ENCODE measurements at regions not wholly inside any gene's neighbourhood (a gene's known extent, or its start where the extent isn't known, plus 50 kb on each side); places are given as distances from the start of the nearest gene placed in this dataset.

DNA sequence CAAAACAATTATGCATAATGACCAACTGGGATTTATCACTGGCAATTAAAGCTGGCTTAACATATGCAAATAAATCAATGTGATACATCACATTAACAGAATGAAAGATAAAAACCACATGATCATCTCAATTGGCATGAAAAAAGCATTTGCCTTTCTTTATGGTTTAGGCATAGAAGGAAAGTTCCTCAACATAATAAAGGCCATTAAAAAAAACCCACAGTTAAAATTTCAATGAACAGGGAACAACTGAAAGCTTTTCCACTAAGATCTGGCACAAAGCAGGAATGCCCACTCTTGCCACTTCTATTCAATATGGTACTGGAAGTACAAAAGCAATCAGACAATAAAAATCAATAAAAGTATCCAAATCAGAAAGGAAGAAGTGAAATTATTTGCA is 151.2 kb upstream of the CD180 start:
- DNase-seq: no peak

DNA sequence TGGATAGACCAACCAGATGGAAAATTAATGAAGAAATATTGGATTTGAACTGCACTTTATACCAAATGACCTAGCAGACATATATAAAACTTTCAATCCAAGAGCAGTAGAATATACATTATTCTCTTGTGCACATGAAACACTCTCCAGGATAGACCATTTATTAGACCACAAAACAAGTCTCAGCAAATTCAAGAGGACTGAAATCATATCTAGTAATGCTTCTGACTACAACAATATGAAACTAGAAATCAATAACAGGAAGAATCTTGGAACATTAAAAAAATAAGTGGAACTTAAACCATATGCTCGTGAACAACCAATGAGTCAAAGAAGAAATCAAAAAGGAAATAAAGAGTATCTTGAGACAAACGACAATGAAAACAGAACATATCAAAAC is 150.0 kb upstream of the CD180 start:
- DNase-seq: no peak

DNA sequence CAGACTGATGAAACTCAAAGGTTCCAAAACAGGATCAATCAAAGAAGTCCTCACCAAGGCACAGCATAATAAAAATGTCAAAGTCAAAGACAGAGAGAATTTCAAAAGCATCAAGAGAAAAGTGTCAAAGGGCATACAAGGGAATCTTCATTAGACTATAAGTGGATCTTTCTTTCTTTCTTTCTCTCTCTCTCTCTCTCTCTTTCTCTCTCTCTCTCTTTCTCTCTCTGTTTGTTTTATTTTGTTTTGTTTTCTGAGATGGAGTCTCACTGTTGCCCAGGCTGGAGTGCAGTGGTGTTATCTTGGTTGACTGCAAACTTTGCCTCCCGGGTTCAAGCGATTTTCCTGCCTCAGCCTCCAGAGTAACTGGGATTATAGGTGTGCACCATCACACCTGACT is 148.3 kb upstream of the CD180 start:
- no peak for DNase-seq

DNA sequence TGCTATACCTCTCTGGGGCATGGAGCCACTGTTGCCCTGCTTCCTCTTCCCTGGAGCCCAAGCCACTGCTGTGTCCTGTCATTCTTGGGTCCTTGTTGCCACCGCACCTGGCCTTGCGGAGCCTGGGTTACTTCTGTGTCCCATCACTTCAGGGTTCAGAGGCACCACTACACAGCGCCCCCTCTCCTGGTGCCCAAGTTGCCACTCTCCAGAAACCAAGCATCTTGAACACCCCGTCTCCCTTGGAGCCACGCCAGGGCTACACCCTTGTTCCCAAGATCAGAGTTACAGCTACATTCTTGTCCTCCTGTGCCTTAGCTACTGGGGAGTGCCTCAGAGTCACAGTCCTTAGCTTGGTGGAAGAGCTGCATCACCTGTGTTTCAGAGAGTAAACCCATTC is 147.2 kb upstream of the CD180 start:
- no peak for DNase-seq

DNA sequence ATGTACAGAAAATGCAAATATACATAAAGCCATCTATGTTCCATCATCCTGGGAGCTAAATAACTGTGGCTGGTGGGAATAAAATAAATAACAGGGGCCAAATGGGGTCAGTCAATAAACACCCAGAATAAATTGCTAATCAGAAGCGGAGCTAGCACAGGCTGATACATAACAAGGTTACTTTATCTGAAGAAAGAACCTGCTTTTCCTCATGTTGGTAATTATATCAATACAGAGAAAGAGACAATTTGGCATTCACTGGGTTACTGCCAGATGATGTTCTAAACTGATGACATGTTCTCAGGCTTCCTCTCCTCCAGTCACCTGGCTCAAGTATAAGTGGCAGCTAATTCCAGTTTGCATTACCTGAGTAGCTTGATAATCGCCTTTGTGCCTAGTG is 144.9 kb upstream of the CD180 start:
- no peak for DNase-seq

DNA sequence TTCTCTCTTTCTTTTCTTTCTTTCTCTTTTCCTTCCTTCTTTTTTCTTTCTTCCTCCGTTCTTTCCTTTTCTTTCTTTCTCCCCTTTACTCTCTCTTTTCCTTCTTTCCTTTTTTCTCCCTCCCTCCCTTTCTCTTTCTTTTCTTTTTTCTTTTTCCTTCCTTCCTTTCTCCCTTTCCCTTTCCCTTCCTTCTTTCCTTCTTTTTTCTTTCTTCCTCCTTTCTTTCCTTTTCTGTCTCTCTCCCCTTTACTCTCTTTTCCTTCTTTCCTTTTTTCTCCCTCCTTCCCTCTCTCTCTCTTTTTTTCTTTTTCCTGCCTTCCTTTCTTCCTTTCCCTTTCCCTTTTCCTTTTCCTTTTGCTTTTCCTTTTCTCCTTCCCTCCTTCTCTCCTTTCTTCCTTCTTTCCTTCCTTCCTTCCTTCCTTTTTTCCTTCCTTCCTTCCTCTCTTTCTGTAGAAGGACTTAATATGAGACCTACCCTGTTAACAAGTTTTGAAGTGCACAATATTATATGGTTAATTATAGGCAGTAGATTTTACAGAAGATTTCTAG is 142.7 kb upstream of the CD180 start:
- DNase-seq: no peak

DNA sequence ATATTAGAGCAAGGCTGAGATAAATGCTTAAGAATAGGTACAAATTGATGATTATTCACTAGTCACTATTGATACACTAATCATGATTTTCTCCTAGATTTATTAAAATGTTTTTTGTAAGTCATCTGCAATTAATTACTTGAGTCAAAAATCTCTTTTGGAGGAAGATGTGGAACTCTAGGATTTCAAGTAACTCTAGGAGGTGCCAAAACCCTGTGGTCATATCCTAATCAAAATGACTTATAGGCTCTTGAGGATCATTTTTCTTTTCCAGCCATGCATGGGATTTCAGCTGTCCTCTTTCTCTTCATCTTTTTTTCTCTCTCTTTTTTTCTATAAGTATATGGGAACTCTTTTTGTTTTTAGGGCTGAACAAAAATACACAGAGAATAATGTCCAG is 141.8 kb upstream of the CD180 start:
- no peak for DNase-seq

DNA sequence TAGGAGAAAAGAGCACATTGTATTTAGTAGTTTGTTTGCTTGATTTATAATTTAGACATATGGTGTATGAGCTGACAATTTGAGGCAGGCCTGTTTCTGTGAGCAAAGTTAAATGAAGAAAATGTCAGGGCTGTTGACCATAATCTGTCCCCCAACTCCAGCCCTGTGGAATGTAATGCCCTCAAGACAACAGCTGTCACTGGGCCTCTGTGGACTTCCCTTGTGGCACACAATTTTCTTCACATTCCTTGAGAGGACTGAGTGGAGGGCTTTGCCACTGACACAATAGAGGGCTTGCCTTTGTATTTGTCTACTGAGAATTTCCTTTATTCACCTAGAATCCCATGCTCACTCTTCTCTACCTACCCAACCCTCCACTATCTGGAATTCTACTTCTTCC is 141.2 kb upstream of the CD180 start:
- DNase-seq: no peak

DNA sequence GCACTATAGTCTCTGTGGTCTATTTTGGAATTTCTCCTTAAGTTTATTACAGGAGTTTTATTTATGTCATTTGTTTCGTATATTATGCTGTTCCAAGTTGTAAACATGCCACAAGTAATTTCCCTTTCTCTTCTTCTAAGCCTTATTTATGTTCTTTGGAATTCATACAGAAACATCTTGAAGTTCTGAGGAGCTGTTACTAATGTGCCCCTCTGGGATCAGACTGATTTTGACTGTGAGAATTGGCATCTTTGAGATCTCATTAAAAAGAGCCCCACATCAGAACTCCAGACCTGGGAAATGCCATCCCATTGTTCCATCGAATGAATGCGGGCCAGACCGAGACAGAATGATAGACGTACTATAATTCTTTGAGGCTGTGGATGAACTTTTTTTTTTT is 138.8 kb upstream of the CD180 start:
- no peak for DNase-seq

DNA sequence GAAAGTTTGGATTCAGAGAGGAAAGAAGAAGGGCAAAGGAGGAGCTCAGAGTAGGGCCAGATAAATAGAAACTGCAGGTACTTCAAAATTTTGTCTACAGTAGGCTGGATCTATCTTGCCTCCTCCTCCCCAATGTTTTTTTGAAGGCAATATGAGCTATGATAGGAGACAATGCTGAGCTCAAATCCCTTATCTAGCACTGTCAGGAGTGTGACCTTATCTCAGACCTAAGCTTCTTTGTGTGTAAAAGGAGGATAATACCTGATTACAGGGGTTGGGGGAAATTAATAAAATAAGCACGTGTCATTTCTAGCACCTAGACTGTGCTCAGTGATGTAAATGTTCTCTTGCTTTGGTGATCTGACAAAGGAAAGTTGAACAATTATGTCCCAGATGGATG is 137.8 kb upstream of the CD180 start:
- no peak for DNase-seq

DNA sequence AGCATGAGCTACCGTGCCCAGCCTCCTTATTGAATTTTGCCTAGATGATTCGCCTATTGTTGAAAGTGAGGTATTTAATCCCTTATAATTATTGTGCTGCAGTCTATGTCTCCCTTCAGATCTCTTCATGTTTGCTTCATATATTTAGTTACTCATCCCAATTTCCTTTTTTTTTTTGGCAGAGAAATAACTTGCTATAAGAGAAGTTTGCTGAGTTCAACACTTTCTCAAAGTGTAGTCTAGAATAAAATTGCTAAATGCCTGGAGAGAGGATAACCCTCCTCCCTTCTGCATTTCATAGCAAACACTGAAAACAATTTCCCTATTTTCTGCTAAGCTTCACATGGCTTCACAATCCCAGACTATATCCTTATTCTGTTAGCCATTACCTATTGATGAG is 136.6 kb upstream of the CD180 start:
- no peak for DNase-seq

DNA sequence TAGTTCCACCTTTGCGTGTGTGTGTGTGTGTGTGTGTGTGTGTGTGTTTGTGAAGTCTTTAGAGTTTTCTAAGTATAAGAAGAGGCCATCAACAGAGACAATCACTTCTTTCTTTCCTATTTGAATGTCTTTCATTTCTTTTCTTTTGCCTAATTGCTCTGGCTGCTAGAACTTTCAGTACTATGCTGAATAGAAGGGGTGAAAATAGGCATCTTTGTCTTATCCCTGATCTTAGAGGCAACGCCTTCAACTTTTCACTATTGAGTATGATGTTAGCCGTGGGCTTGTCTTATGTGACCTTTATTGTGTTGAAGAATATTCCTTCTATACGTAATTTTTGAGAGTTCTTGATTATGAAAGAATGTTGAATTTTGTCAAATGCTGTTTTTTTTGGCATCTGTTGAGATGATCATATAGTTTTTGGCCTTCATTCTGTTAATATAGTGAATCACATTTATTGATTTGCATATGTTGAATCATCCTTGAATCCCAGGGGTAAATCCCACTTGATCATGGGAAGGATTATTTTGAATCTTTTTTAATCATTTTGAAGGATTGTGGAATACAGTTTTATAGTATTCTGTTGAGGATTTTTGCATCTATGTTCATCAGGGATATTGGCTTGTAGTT is 134.8 kb upstream of the CD180 start:
- no peak for DNase-seq

DNA sequence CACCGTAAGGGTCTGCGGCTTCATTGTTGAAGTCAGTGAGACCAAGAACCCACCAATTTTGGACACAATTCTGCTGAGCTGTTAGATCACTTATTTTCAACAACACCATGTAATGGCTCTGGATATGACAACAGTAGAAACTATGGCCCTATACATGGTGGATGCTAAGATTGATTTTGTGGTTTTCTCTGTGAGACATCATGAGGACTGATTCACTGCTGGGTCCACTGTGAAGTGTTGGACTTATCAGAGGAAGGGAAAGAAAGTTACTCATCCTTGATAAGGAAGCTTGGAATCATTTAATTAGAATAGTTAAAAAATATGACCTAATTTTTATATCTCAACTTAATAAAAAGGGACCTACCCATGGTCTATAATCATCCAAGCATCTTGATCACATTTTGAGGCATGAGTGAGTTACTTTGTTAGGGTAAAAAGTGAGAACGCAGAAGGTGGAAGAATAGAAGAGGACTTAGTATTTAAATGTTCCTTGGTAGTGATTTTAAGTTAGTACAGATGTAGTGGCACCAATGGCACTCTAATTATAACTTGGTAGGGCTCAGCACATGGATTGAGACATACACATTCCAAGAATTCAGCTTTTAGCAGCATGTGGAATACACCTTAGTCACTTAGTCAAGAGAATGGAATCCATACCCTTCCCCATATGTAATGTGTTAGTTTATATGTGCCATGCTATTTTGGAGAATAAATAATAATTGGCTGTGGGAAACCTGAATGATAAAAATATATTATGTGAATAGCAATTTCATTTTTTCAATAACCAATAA is 123.5 kb upstream of the CD180 start:
- DNase-seq: no peak

DNA sequence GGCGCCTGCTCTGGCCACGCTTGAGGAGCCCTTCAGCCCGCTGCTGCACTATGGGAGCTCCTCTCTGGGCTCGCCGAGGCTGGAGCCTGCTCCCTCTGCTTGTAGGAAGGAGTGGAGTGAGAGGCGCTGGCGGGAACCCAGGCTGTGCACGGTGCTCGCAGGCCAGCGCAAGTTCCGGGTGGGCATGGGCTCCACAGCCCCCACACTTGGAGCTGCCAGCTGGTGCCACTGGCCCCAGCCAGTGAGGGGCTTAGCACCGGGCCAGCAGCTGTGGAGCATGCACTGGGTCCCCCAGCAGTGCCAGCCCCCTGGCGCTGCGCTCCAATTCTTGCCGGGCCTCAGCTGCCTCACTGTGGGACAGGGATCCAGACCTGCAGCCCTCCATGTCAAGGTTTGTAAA is 122.1 kb upstream of the CD180 start:
- no peak for DNase-seq

DNA sequence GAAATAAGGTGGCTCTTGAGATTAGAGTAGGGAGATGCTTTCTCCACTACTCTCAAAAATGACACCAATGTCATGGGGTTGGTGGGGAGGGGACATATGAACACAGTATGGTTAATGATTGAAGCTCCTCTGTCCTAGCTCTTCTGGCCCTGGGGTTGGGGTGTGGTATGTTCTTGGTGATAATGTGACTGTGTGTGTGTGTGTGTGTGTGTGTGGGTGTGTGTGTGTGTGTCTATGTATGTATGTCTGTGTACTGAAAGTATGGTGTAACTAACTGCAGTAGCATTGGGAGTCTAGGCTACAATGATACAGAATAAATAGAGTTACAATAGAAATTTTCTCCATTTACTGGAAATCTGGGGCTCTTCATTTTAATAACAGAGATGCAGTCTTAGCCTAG is 121.0 kb upstream of the CD180 start:
- no peak for DNase-seq

DNA sequence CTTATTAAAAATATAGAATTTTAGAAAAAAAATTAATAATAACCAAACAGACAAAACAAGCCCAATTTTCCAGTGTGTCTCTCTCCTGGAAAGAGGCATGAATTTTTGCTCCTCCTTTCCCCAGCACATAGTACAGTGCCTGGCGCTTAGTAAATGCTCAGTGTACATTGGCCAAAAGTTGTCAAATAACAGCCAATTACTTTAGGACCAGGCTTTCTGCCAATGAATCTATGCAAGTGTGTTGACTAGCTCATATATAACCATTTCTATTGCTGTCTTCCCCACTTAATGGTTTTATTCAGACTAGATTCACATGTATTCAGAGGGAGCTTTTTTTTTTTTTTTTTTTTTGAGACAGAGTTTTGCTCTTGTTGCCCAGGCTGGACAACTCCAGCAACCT is 120.1 kb upstream of the CD180 start:
- DNase-seq: no peak

DNA sequence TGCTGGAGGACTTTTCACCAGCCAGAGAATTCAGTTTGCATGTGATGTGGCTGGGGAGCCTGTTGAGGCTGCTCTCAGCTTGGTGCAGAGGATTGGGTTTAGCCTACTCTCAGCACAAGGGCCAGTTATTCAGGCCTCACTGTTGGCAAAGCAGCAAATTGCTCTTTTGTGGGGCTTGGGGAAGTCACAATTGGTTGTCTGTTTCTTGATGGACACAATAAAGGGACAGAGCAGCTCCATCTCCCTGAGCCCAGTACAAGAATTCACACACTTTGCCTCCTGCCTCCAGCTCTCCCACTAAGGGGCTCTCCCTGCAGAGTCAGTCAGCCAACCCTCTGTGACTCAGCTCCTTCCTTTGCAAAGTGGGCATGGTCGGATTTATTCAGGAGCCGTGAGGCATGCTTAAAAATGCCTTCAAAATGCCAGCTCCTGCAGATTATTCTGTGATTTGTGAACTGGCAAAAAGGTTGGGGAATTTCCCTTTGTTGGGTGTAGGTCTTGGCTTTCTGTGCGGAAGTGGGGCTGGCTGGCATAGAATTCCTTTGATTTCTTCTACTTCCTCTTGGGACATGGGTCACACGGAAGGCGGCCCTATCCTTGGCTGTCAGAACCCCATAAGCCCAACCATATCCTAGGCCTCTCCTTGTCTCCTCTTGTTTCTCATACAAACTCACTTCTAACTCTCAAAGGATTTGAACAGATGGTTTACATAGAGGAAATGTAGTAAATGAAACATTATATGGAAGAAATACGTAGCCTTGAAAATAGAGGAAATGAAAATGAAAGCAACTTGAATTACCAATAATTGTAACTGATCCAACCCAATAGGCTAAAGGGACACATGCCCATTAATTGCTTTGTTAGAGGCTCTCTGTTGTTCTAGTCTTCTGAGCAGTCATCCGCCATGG is 118.7 kb upstream of the CD180 start:
- no peak for DNase-seq

DNA sequence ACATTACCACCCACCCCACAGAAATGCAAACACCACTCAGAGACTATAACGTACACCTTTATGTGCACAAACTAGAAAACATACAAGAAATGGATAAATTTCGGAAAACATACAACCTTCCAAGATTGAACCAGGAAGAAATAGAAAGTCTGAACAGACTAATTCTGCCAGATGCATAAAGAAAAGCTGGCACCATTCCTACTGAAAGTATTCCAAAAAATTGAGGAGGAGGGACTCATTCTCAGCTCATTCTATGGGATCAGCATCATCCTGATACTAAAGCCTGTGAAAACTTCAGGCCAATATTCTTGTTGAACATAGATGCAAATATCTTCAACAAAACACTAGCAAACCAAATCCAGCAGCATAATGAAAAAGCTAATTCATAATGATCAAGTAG is 115.1 kb upstream of the CD180 start:
- DNase-seq: no peak

DNA sequence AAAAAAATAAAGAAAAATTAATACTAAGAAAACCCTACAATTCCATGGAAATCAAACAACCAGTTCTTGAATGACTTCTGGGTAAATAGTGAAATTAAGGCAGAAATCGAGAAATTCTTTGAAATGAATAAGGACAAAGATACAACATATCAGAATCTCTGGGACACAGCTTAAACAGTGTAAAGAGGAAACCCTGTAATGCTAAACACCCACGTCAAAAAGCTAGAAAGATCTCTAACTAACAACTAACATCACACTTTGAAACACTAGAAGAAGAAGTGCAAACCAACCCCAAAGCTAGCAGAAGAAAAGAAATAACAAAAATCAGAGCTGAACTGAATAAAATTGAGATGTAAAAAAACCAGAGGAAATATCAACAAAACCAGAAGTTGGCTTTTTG is 114.6 kb upstream of the CD180 start:
- no peak for DNase-seq

DNA sequence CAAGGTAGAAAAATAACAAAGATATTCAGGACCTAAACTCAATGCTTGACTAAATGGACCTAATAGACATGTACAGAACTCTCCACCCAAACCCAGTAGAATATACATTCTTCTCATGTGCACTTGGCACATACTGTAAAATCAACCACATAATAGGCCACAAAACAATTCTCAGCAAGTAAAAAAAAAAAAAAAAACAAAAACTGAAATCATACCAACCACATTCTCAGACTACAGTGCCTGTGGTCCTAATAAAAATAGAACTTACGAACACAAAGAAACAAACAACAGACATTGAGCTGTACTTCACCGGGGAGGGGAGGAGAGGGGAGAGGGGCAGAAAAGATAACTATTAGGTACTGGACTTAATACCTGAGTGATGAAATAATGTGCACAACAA is 114.1 kb upstream of the CD180 start:
- DNase-seq: no peak

DNA sequence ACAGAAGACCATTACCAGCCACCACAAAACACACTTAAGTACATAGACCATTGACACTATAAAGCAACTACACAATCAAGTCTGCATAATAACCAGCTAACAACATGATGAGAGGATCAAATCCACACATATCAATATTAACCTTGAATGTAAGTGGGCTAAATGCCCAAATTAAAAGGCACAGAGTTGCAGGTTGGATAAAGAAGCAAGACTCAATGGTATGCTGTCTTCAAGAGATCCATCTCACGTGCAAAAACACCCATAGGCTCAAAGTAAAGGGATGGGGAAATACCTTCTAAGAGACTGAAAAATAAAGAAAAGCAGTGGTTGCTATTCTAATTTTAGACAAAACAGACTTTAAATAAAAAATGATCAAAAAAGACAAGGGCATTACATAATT is 113.6 kb upstream of the CD180 start:
- no peak for DNase-seq

DNA sequence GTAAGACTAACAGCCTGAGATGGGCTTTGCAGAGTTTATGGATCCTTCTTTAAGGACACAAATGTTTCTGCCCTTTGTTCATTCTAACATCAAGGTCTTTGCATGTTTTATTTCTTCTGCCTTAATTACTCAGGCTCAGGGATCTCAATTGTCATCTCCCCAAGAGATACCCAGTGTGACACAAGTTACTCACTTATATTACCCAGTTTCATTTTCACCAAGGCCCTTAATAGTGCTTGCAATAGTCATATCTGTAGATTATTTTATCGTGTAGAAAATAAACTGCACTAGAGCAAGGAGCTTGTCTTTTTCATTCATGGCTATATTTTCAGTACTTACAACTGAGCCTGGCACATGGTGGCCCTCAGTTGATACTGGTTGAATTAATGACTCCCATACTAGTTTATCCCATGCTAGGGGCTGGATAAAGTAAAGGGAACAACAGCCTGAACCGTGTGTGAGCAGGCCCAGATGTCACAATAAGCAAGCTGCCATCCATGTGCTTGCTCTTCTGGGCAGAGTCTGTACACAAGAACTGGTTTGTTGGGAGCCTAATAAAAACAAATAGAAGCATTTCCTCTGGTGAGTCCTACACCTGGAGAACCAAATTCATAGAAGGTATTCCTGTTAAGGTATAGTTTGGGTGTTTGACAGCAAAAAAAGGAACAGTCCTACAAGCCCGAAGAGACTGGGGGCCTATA is 112.5 kb upstream of the CD180 start:
- DNase-seq: no peak
